ENCODE measurements at regions not wholly inside any gene's neighbourhood (a gene's known extent, or its start where the extent isn't known, plus 50 kb on each side); places are given as distances from the start of the nearest gene placed in this dataset.

GRCh38 chr11:92401520-92401919, 176.9 kb downstream of the FAT3 start (continued):
- TF ChIP-seq REST (IDR thresholded peaks at IDR 0.05), result no peak

DNA sequence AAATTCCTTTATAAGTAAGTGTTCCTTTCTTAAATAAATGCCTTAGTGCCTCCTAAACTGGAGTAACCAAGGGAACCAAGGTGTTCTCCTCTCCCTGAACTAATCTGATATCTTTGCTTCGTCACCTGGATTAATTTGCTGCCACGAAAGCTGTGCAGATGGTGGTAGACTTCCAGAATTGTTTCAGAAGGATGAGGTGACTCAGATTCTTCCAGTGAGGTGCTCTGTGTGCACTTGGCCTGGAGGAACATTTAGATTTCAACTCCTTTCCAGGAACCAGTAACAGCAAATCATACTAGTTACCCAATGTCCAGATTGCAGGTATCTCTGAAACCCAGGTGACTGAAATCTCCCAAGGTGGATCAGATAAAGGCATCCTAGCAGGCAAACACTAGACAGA, 181.9 kb downstream of the FAT3 start:
- 83% methylated on average over 2 of the region's 2 CpGs for WGBS

More for the DNA sequence above, 181.9 kb downstream of the FAT3 start:
- Histone ChIP-seq H3K9me3 (ENCODE audit: control insufficient read depth in 4 of 4, low read length in 3 of 4) (no peaks in the 10 kb centered on the region), H3K27me3 (ENCODE audit: control insufficient read depth in 4 of 4, insufficient read depth in 4 of 4, low read length in 3 of 4) (no peaks in the 10 kb centered on the region), H3K36me3 (ENCODE audit: control insufficient read depth in 4 of 4, insufficient read depth in 3 of 4, low read depth in 1 of 4, low read length in 3 of 4) (no peaks in the 10 kb centered on the region), H3K4me3 (ENCODE audit: low read depth in 1 of 3, low read length in 3 of 3) (no peak overlapping the region), H3K9ac (ENCODE audit: low read depth in 1 of 2, low read length in 2 of 2) (no peak overlapping the region), H3K4me1 (ENCODE audit: control insufficient read depth in 4 of 4, insufficient read depth in 4 of 4, low read length in 3 of 4) (no peaks in the 10 kb centered on the region), H3K27ac (ENCODE audit: low read depth in 1 of 2, low read length in 2 of 2) (no peak overlapping the region)
- no peak for TF ChIP-seq REST (IDR thresholded peaks at IDR 0.05)
- TF ChIP-seq, protein P1, sequence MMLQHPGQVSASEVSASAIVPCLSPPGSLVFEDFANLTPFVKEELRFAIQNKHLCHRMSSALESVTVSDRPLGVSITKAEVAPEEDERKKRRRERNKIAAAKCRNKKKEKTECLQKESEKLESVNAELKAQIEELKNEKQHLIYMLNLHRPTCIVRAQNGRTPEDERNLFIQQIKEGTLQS (IDR thresholded peaks at IDR 0.05), result no peak
- no peak for TF ChIP-seq RAD21 (IDR thresholded peaks at IDR 0.05)
- no peak for TF ChIP-seq FOXA1 (IDR thresholded peaks at IDR 0.05)
- no peak for TF ChIP-seq NR2F2 (IDR thresholded peaks at IDR 0.05)
- TF ChIP-seq FOXA2 (IDR thresholded peaks at IDR 0.05), result no peak
- TF ChIP-seq HNF4A (conservative IDR thresholded peaks at IDR 0.05), result no peak
- TF ChIP-seq ZBTB33 (IDR thresholded peaks at IDR 0.05), result no peak
- no peak for TF ChIP-seq EGR1 (IDR thresholded peaks at IDR 0.05; ENCODE audit: low read depth in 2 of 2)
- TF ChIP-seq, protein P2, sequence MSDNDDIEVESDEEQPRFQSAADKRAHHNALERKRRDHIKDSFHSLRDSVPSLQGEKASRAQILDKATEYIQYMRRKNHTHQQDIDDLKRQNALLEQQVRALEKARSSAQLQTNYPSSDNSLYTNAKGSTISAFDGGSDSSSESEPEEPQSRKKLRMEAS (IDR thresholded peaks at IDR 0.05), result no peak
- TF ChIP-seq GABPA (IDR thresholded peaks at IDR 0.05 in 1 of 2, conservative IDR thresholded peaks at IDR 0.05 in 1 of 2), result no peak
- TF ChIP-seq JUND (IDR thresholded peaks at IDR 0.05), result no peak
- TF ChIP-seq RXRA (IDR thresholded peaks at IDR 0.05), result no peak
- TF ChIP-seq TAF1 (conservative IDR thresholded peaks at IDR 0.05), result no peak
- DNase-seq (ENCODE audit: low spot score), result no peak

All from liver (tissue), 7 donors.